Cardiac muscle cell (in vitro differentiated cells and primary cell): ENCODE measurements at regions not wholly inside any gene's neighbourhood (a gene's known extent, or its start where the extent isn't known, plus 50 kb on each side); places are given as distances from the start of the nearest gene placed in this dataset.
A peak's percentile ranks its signal among the peaks of the same experiment; 100 is the strongest.

Experiments used
- DNase-seq, 2 donors: peaks; one replicate each; pipeline versions ENCODE4 v3.0.0 to v3.0.0-alpha.2; 2010 to 2017; ENCODE audit warnings: low read depth in 1 of 2, low spot score in 1 of 2
- H3K27ac ChIP-seq: fragments of 200-600 bp; sonication (generic); 2 replicates; pipeline ENCODE4 v1.5.1; 2016
- H3K27me3 ChIP-seq: fragments of 200-600 bp; sonication (generic); 2 replicates; pipeline ENCODE4 v1.6.0; 2016; ENCODE audit warnings: control low read depth
- H3K36me3 ChIP-seq: fragments of 200-600 bp; sonication (generic); 2 replicates; pipeline ENCODE4 v1.5.1; 2016; ENCODE audit warnings: control low read depth
- H3K4me1 ChIP-seq: fragments of 200-600 bp; sonication (generic); 2 replicates; pipeline ENCODE4 v1.8.1; 2017; ENCODE audit warnings: low read depth, mild to moderate bottlenecking, mixed run types
- H3K4me3 ChIP-seq: fragments of 200-600 bp; sonication (generic); 2 replicates; pipeline ENCODE4 v1.5.1; 2016; ENCODE audit warnings: mild to moderate bottlenecking
- H3K9me3 ChIP-seq: fragments of 200-600 bp; sonication (generic); 2 replicates; pipeline ENCODE4 v1.5.1; 2017; ENCODE audit warnings: low read depth, mild to moderate bottlenecking, control low read depth
- TF ChIP-seq, protein P1 (sequence below): IDR thresholded peaks from 2 replicates; pipeline ENCODE4 v1.5.1; 2012; ENCODE audit warnings: low read depth, mild to moderate bottlenecking, low read length

DNA sequence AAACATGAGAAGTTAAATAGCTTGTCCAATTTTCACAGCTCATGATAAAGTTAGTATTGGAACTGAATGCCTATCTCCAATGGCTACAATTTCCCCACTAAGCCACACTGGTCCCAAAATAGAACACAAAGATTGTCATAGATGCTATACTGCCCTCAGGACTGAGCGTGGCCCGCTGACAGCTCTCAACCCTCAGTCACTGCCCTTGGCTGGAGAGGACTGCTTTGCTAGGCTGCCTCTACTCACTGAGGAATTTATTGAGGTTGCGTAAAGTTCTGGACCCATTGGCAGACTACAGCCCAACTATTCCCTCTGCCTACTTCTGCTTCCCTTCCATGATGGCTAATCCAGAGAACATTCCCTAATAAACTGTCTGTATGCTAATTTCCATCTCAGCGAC lies 165.5 kb upstream of the BET1 start:
- DNase-seq: peak in 1 of 2 donors; percentile 12
- Histone ChIP-seq H3K4me3 (no peak overlapping the region), H3K4me1 (no peaks in the 10 kb centered on the region), H3K36me3 (no peaks in the 10 kb centered on the region), H3K27me3 (no peaks in the 10 kb centered on the region), H3K9me3 (no peaks in the 10 kb centered on the region), H3K27ac (no peak overlapping the region)
- TF ChIP-seq, protein P1, sequence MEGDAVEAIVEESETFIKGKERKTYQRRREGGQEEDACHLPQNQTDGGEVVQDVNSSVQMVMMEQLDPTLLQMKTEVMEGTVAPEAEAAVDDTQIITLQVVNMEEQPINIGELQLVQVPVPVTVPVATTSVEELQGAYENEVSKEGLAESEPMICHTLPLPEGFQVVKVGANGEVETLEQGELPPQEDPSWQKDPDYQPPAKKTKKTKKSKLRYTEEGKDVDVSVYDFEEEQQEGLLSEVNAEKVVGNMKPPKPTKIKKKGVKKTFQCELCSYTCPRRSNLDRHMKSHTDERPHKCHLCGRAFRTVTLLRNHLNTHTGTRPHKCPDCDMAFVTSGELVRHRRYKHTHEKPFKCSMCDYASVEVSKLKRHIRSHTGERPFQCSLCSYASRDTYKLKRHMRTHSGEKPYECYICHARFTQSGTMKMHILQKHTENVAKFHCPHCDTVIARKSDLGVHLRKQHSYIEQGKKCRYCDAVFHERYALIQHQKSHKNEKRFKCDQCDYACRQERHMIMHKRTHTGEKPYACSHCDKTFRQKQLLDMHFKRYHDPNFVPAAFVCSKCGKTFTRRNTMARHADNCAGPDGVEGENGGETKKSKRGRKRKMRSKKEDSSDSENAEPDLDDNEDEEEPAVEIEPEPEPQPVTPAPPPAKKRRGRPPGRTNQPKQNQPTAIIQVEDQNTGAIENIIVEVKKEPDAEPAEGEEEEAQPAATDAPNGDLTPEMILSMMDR: no peak

DNA sequence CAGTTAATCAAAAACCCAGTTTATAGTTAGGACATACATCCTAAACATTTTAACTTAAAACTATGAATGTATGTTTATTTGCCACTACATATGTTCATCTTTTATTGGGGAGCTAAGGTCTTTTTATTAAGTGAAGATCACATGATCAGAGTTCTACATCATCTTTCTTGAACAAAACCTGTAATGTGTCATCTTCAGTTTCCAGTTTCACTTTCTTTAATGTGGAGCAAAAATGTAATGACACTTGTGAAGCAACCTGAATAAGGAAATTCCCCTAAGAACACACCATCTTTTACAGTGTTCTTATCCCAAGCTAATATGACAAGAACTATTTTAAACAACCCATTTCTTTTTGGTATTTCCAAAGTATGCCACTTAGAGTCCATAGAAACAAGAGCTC lies 166.7 kb upstream of the BET1 start:
- Histone ChIP-seq H3K36me3 (no peaks in the 10 kb centered on the region), H3K9me3 (no peaks in the 10 kb centered on the region), H3K4me3 (no peak overlapping the region), H3K27me3 (no peaks in the 10 kb centered on the region), H3K27ac (no peak overlapping the region), H3K4me1 (no peaks in the 10 kb centered on the region)
- TF ChIP-seq, protein P1: no peak
- no peak for DNase-seq

DNA sequence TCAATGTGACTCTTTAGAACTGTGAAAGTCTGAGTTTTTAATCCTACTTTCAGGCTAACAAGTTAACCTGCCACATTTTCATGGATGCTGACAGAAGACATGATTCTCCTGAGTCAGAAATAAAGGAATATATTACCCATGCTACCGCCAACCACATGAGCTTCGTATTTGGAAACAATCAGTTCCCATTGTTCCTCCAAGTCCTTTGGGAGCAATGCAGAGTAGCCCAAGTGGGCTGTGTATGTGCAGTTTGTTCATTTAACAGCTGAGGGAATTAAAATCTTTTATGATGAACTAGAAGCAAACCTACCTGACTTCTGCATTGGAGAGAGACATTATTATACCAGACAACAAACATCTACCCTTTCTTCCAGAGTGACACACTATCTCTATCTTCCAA lies 169.3 kb upstream of the BET1 start:
- TF ChIP-seq, protein P1: no peak
- Histone ChIP-seq H3K4me3 (no peak overlapping the region), H3K27me3 (no peaks in the 10 kb centered on the region), H3K4me1 (no peaks in the 10 kb centered on the region), H3K9me3 (no peaks in the 10 kb centered on the region), H3K36me3 (no peaks in the 10 kb centered on the region), H3K27ac (no peak overlapping the region)
- no peak for DNase-seq

DNA sequence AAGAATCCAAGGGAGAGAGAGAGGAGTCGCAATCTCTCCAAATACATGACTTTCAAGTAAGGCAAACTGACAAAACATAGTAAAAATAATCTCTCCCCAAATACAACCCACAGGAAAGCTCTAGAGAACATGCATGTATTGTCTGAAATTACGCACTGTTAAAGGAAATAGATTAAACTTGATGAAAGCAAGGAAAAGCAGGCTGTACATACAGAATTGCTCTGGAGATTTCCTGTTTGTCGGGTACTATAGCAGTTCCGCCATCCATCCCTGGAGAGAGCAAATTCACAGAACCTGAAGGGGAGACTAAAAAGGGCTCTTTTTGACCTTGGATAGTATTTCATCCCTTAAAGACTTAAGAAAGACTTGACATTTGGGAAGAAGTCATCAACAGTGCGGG lies 170.2 kb upstream of the BET1 start:
- Histone ChIP-seq H3K9me3 (no peaks in the 10 kb centered on the region), H3K27me3 (no peaks in the 10 kb centered on the region), H3K27ac (no peak overlapping the region), H3K36me3 (no peaks in the 10 kb centered on the region), H3K4me3 (no peak overlapping the region), H3K4me1 (no peaks in the 10 kb centered on the region)
- DNase-seq: no peak
- TF ChIP-seq, protein P1: no peak

DNA sequence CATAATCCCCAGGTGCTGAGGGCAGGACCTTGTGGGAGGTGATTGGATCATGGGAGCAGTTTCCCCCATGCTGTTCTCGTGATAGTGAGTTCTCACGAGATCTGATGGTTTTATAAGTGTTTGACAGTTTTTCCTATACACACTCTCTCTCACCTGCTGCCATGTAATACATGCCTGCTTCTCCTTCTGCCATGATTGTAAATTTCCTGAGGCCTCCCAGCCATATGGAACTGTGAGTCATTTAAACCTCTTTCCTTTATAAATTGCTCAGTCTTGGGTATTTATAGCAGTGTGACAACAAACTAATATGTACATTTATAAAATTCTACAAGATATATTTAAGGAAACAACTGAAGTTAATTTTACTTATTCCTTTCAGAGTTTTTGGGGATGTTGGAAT lies 170.8 kb upstream of the BET1 start:
- DNase-seq: no peak
- Histone ChIP-seq H3K36me3 (no peaks in the 10 kb centered on the region), H3K4me3 (no peak overlapping the region), H3K27ac (no peak overlapping the region), H3K27me3 (no peaks in the 10 kb centered on the region), H3K4me1 (no peaks in the 10 kb centered on the region), H3K9me3 (no peaks in the 10 kb centered on the region)
- TF ChIP-seq, protein P1: no peak

DNA sequence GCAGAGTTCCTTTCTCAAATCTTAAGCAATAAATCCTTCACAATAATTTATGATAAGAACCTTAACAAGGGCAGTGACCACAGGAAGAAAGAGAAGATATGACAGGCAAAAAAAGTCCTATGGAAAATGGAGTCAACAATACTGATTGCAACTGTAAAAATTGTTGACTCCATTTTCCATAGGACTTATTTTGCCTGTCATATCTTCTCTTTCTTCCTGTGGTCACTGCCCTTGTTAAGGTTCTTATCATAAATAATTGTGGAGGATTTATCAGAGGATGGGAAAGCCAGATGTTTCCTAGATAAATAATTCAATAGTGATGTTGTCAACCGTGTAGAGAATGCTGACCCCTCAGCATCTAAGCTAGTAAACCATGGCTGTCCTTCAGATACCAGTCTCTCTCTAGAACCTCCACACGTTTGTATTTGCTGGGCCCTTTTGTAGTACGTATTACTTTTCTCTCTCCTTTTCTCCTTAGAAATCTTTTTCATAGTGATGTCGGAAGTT lies 172.6 kb upstream of the BET1 start:
- Histone ChIP-seq H3K27ac (no peak overlapping the region), H3K9me3 (no peaks in the 10 kb centered on the region), H3K36me3 (no peaks in the 10 kb centered on the region), H3K4me3 (no peak overlapping the region), H3K4me1 (no peaks in the 10 kb centered on the region), H3K27me3 (no peaks in the 10 kb centered on the region)
- DNase-seq: no peak
- TF ChIP-seq, protein P1: no peak
